Activated CD4-positive, CD25-positive, alpha-beta regulatory T cell treated with anti-CD3 and anti-CD28 coated beads, Interleukin-2, amount 50 U/mL, for 24 hours (primary cell): ENCODE measurements at regions not wholly inside any gene's neighbourhood (a gene's known extent, or its start where the extent isn't known, plus 50 kb on each side); places are given as distances from the start of the nearest gene placed in this dataset.
A peak's percentile ranks its signal among the peaks of the same experiment; 100 is the strongest.
"Not testable (repeated sequence)": the region's sequence is repeated elsewhere in the genome, so short reads cannot be mapped to it uniquely, and the experiment has no call there.

Experiments
- ATAC-seq, 2 donors: fragments of 150-1000 bp; cut with Tn5 transposase; one replicate each; pipeline ENCODE4 v1.10.0; 2021; ENCODE audit warnings: mild to moderate bottlenecking in 1 of 2, moderate library complexity in 1 of 2

DNA sequence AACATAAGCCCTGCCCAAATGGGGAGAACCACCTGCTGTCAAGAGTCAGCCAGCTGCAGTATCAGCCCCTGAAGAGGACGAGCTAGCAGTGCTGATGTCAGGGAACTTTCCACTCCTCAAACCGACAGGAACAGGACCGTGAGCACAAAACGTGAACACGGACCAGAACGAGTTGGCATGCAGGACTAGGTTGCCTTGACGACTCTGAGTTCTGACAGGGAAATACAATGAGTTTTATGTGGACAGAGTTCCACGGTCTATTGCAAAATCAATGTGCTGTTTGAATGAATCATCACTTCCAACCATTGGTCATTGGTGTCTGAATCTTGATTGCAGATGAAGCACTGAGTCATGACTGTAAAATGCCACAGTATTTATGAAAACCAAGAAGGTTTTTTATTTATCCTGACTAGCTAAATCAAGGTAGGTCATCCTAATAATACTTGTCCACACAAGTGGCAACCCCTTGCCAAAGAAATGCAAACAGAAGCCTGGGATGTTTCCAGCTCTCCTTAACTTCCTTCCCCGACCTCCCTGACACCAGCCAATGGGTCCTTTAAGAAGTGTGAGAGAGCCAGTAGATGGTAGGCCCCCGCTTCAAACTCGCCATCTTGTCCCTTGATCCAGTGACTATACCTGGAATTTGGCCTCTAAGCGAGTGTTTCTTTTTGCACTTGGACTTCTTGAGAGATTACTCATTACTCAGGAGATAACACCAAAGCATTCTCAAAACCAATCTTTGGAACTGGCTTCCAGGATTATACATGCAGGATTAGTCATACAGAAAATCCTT, 119.6 kb downstream of the ASB7 start:
- no peak for ATAC-seq

DNA sequence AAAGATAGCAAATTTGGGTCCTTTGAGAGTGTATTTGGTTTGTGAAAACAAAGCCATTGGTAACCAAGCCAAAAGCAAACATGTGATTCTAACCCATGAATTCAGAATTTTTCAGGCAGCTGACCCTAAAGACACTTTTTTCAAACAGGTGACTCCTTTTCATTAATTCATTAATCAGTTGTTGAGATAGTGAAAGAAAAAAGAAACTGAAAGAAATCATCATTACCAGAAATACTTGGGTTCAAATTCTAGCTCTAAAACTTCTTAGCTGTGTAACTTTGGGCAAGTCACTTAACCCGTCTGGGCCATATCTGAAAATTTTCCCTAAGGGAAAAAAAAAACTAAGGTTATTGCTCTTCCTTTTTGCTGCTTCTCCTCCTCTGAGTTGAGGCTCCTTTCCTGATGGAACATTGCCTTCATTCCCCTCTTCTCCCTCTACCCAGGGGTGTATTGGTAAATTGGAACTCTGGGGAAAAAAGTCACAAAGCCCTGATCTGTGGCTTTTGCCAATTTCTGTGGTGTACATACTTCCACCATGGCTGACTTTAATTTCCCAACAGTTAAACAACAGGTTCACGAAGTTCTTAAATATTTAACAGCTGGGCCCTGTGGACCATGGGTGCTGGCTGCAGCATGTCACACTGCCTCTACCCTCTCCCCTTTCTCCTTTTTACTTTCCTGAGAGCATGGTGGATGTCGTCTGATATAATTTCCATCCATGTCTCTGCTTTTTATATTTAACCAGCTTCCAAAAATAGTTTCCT, 120.3 kb downstream of the ASB7 start:
- ATAC-seq = no peak

DNA sequence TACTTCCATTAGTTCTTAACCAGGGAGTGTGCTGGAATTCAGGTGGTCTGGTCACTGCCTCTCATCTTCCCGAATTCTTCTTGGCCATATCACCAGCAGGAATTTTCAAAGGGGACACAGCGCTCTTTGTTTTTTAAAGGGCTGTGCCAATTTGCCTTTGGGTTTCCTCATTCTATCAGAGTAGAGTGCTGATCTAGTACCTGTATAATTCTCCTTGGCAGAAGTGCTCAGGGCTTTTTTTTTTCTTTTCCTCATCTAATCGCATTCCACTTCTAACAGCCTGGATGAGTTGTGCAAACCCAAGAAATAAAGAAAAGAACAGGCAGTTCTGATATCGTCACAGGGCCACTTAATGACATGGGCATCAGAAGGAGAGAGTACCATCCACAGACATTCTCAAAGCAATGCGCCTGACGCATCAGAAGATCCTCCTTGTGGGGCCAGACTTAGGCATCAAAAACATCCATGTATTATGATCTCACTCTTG, 121.0 kb downstream of the ASB7 start:
- ATAC-seq = no peak

DNA sequence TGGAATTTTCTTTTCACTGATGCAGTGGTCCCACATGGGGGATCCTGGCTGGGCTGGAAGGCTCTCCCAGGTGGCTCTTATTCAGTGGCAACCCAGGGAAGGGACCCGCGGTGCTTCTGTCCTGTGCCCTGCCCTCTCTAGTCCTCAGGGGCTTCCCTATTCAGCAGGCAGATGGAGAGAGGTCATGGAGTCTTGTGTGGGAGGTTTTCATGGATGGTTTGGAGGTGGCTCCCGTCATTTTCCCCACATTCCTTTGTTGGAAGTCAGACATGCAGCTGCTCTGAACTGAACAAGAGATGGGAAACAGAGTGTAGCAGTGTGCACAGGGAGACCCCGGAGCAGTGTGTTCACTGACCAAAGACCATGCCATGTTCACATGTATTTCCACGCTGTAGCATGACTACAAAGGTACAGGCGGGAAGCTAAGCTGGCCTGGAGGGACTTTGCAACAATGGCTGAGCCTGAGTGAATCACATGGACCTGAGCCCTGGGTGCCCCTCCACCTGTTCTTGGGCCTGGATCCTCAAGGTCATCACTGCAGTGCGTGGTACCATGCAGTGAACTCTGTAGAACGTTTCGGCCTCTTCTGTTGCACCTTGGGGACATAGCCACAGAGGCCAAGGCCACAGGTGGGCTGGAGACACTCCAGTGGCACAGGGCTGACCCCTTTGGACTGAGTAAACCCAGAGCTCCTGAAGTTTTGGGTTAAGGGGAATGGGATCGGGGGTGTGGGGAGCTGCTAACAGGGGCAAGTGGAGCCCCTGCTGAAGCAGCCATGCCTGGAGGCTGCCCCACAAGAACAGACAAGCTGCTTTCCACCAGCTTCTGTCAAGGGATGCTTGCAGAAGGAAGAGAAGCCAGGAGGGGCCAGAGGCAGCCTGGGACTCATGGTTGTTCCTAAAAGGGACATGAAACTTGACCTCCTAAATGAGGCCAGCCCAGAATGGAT, 123.0 kb downstream of the ASB7 start:
- peak in 1 of 2 donors; percentile 8 for ATAC-seq

DNA sequence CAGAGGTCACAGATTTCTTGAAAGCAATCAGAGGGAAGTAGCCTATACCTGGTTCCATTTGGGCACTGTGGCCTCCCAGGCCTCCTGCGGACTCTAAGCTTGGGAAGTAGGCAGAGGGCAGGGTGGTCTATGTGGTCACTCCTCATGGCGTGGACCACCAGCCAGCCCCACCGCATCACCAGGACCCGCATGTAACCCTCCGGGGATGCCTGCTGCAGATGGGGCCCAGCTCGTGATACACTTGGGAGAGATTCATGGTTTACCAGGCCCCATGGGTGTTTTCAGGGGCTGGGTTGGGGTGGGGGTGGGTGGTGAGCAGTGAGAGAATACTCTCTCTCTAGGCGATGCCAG, 123.7 kb downstream of the ASB7 start:
- no peak for ATAC-seq

DNA sequence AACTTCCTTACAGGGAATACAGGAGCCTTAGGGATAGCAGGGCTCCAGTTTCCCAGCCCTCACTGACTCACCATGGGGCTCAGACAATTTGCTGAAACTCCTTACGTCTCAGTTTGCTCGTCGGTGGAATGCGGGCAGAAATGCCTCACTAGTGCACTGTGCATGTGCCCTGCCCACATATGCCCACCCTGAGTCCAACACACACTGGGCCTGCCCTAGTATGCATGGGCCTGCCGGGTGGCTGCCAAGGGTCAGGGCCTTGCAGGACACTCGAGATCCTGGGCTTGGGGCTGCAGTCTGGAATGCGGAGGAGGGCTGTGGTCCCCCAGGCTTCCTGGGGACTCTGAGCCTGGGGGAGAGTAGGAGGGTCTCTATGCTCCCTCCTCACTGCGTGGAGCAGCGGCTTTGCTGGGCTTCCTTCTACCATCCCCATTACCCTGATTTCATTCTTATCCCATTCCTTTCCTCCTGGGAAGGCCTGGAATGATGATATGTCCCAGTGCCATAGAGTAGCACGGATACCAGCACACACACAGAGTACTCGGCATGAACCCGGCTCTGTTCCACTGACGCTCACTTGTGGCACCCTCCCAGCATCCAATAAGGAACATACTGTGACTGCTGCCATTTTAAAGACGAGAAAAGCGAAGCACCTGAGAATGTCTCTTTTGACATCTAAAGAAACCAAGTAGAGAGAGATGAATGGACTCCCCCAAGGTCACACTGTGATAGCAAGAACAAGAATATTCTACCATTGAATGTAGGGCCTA, 124.2 kb downstream of the ASB7 start:
- no peak for ATAC-seq

DNA sequence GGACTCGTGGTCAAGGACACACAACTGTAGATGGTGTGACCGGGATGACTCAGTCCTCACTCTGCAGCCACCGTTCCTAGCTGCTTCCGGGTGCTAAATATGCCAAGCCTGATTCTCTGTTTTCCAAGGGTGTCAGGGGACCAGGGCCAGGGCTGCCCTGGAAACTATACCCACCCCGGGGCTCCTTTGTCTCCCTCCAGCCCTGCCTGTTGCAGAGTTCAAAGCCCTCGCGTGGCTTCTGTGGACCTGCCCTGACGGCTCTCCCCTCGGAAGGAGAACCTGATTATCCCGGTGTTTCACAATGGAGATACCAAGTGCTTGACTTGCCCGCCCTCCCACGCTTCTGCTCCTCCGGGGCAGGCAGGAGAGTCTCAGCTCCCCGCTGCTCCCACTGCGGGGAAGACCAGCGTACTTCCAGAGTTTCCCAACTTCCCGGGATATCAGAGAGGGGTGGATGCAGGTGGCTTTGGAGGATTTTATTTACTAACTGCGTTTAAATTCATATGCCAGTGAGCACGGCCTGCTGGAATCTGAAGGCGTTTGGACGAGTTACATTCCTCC, 125.0 kb downstream of the ASB7 start:
- ATAC-seq = no peak

DNA sequence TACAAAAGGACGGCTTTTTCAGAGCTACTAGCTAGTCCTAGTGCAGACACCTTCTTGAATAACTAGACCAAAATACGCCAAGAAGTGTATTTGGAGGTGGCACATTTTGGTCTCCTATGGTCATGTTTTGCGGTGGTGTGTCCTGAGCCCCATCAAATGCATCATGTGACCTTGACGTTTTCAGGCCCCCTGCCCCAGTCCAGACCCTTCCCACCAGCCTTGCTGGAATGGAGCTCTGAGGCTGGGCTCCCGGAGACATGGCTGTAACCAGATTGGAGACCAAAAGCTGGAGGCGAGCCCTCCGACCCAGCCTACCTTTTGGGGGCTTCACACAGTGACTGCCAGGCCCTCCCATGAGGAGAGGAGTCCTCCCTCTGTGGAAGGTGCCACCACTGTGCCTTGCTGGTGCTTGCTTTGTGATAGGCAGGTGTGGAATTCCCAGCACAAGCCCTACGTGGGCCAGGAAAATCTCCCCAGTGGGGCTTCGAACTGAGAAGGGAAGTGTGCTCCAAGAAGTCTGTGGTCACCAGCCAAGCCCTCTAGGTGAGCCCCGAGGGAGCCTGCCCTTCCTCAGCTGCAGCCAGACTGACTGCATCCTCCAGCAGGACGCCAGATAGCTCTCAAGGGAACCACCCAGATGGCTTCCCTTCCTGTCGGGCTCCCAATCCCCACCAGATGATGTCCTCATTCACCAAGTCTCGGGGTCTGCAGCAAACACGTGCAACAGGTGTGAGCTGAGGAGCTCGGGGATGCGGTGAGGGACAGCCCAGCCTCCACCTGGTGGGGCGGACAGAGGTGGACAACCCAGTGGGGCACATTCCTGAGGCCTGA, 126.2 kb downstream of the ASB7 start:
- no peak for ATAC-seq

DNA sequence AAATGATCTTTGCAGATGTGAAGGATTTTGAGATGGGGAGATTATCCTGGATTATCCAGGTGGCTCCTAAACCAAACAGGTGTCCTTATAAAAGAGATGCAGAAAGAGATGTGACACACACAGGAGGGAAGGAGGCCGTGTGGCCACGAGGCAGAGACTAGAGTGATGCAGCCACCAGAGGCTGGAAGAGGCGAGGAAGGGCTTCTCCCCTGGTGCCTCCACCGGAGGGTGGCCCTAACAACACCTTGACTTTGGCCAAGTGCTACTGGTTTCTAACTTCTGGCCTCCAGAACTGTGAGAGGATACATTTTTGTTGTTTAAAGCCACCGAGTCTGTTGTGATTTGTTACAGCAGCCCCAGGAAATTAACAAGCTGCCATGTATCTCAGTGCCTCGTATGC, 127.1 kb downstream of the ASB7 start:
- no peak for ATAC-seq

DNA sequence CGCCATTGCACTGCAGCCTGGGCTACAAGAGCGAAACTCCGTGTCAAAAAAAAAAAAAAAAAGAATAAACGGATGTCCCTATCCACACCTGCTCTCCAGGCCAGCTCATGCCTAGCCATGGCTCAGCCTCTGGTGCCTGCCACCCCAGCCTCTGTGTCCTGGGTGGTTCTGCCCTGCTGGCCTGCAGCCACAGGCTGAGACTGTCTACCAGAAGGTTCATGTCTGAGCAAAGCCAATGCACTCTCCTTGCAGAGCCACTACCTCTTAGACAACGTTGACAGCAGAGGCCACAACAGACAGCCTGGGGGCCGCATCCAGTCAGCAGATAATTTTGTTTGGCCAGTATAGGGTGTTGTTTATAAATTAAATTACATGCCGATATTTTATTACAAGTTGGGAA, 127.7 kb downstream of the ASB7 start:
- ATAC-seq = no peak

DNA sequence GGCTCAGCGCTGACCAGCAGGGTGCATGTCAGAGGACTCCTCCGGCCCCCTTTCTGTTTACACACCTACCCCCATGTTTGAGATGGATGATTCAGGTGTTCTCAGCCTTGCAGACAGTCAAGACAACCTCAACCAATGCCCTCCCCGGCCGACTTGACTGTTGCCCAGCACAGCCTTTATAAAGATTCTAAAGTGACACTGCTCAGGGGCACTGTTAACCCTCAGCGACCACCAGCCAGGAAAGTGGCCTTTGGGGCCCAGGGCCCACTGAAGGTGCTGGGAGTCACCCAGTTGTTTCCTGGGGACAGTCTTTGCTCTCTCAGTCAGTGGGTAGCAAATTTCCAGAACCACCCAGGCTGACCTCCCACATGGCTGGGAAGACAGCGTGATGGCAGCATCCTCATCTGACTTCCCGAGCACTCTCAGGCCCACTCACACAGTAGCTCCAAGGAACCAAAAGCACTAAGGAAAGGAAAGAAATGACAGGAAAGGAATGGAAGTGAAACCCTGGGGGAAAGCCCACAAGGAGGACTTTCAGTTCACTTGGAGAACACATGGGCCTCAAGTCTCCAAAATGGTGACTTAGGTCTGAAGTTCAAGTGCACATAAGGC, 128.4 kb downstream of the ASB7 start:
- ATAC-seq = no peak

DNA sequence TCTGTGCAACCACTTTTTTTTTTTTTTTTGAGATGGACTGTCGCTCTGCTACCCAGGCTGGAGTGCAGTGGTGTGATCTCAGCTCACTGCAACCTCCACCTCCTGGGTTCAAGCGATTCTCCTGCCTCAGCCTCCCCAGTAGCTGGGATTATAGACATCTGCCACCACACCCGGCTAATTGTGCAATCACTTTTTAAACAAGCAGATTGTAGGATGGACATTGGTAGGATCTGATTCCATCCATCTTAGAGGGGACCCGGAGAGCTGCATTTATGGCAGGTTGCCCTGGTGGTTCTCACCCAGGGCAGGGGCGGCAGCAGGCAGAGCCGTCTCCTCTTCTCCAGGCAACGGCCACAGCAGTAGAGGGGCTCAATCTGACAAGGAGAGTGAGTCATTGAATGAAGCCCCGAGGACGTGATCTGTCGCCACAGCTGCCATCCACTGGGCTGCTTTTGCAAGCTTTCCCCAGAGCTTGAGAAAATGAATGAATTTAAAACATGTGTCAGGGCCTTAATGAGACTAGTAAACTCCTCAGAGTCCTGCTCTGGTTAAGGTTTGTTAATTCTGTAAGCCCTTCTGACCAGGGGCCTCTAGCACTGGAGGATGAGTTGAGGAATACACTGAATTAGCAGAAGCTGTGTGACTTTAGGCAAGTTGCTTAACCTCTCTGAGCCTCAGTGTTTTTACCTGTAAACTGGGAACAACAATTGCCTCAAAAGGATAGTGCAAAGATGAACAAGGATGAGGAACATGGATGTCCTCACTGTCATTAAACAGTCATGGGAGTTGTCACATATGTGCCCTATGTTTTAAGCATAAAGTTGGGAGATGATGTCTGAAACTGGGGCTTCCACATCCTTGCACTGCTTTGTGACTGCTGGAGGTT, 129.1 kb downstream of the ASB7 start:
- ATAC-seq = no peak

DNA sequence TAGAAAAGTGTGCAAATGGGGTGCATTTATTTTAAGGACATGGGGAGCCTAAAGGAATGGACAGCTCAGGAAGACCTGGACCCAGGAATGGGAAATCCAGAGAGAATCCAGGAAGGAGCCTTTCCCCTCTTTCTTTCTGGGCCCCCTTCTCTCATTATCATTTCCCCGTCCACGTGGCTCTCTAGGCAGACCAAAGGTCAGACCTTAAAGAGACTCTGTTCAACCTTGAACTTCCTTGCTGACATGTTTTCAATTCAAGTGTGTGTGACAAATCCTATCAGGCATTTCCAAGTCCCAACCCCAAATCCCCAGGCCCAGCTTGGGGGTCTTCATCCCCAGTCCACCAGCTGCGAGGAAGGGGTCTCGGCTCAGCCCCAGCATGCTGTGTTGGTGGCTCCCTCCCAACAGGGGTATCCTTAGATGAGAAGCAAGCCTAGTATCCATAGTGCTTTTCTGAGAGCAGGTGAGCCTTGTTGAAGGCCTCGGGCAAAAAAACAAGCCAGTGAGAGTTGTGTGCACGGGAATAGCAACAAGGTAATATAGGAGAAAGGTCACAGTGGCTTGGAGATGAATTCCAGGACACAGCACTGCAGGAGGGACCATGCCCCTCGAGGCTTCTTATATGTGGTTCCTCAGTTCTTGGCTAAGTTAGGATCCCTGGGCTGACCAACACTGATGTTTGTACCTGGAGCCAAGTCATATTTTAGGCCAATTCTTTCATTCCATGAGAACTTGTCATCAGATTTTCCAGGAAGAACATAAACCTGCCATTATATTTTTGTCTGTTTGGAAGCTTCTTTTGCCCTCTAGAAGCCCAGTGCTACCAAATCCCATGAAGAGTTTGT, 130.0 kb downstream of the ASB7 start:
- ATAC-seq = no peak

DNA sequence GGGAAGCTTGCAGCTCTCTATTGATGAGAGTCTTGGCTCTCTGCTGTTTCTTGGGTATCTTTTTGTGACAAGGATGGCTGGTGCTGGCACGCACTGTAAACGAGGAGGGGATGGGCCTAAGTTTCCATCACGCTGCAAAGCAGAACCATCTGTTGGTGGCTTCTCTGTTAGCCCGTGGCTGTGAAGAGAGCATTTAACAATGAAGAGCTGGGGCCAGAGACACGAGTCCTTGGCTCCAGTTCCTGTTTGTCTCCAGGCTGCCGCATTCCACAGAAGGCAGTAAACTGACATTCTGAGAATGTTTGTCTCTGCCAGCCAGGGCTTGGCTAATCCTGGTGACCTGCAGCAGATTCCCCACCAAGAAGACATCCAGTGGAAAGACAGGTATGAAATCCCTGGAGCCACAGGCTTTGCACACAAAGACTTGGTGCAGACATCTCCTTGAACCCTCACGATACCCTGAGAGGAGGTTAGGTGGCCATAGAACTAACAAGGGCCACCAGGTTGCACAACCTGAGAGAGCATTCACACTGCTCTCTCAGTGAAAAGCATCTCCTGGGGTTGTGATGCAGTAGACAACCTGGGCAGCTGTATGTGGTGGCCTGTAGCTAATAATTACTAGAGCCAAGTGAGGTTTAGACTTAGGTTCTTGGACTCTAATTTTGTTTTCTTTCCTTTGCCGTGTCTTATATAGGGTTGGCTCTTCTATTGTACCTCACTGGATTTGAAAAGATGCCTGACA, 130.9 kb downstream of the ASB7 start:
- no peak for ATAC-seq

DNA sequence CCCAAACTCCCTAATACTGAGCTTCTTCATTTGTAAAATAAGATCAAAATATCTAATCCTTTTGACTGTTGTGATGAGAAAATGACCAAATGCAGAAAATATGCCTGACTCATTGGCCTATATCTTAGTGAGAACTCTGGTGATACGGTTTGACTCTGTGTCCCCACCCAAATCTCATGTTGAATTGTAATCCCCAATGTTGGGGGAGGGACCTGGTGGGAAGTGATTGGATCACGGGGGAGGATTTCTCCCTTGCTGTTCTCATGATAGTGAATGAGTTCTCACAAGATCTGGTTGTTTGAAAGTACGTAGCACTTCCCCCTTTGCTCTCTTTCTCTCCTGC, 131.4 kb downstream of the ASB7 start:
- ATAC-seq = not testable (repeated sequence)

DNA sequence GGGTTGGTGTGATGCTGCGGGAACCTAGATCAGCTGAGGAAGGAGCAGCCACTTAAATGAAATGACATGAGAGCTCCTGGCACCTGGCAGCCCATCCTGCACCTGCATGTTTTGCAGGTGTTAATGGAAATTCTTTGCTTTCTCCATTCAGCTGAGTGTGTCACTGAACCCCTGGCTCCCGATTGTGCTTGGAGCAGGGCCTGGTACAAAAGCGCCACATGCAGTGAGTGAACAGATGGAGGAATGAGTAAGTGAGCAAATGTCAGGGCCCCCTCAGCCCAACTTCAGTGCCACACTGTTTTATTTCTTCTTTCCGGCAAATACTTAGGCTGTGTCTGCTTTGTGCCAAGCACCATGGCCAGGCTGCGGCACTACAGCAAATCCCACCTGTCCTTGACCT, 132.2 kb downstream of the ASB7 start:
- ATAC-seq = no peak

DNA sequence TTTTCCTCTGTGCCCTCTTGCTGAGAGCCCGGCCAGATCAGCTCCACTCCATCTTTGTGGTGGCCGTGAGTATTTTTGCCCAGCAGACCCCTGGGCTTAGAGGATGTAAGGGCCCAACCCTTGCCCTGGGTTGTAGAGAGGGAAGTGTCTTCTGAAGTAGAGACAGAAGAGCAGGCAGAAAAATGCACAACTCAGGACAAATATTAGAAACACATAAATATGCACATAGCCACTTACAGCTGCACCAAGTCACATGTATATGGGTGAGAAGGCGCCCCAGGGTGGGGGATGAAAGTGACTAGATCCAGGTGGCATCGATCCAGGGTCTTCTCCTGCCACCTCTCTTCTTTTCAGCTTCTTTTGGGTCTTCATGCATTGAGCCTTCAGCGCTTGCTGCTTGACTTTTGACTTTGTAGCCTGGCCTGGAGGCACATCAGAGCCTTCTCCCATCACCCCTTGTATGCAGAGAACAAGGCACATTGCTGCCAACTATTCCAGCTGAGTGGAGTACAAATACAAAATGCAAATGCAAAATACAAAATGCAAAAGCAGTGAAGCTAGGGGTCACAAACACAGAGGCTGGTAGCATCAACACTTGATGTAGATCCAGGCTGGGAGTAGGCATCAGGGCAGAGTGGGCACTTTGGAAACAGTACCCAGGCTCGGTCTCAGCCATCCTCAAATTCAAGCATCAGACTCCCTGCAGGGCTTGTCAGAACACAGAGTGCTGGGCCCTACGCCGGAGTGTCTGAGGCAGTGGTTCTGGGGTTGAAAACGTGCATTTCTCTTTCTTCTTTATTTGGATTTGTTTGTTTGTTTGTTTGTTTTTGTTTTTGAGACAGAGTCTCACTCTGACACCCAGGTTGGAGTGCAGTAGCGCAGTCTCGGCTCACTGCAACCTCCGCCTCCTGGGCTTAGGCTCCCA, 133.0 kb downstream of the ASB7 start:
- ATAC-seq = no peak
